AG10803 (cell line): ENCODE measurements at regions not wholly inside any gene's neighbourhood (a gene's known extent, or its start where the extent isn't known, plus 50 kb on each side); places are given as distances from the start of the nearest gene placed in this dataset.

ENCODE experiments used
- DNase-seq: peaks from one replicate; pipeline ENCODE4 v3.0.0; 2010; ENCODE audit warnings: low read depth
- H3K4me3 ChIP-seq: 2 replicates; pipeline ENCODE4 v1.5.1; 2011; ENCODE audit warnings: mild to moderate bottlenecking, low read length, control low read depth
- TF ChIP-seq, protein P1 (sequence below): conservative IDR thresholded peaks from 2 replicates; pipeline ENCODE4 v1.5.1; 2011; ENCODE audit warnings: mild to moderate bottlenecking, low read length, control low read depth, inconsistent platforms

DNA sequence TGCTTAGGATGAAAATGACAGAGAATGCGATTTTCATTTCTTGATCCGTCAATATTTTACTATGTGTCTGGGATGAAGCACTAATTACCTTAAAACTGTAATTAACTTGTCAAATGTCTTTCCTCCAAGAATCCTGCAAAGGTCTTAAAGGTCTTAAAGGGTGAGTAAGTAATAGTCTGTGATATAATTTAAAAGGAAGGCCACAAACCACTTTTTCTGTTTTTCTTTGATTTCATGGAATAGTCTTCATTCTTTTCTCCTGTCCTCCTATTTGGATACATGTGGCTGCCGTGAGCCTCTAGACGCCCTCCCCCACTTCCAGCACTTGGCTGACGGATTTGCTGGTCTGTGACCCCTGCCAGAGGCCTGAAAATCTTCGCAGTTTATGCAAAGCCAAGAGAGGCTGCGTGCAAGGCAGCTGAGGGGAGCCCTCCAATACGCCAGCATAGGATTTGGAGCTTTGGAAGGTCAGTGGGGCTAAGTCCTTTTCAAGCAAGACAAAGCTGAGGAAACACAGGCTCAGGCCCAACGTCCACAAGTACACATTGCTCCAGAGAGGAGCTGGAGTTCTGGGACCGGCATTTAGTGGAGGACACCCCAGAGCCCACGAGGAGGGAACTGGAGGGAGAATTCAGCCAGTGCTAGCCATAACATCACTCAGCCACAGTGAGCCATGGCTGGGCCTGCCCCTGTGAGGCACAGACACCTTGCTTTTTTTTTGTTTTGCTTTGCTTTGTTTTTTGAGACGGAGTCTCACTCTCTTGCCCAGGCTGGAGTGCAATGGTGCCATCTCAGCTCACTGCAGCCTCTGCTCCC is 382.6 kb downstream of the SMOC2 start:
- DNase-seq: no peak
- TF ChIP-seq, protein P1, sequence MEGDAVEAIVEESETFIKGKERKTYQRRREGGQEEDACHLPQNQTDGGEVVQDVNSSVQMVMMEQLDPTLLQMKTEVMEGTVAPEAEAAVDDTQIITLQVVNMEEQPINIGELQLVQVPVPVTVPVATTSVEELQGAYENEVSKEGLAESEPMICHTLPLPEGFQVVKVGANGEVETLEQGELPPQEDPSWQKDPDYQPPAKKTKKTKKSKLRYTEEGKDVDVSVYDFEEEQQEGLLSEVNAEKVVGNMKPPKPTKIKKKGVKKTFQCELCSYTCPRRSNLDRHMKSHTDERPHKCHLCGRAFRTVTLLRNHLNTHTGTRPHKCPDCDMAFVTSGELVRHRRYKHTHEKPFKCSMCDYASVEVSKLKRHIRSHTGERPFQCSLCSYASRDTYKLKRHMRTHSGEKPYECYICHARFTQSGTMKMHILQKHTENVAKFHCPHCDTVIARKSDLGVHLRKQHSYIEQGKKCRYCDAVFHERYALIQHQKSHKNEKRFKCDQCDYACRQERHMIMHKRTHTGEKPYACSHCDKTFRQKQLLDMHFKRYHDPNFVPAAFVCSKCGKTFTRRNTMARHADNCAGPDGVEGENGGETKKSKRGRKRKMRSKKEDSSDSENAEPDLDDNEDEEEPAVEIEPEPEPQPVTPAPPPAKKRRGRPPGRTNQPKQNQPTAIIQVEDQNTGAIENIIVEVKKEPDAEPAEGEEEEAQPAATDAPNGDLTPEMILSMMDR: no peak
- H3K4me3 ChIP-seq: no peak overlapping the region

DNA sequence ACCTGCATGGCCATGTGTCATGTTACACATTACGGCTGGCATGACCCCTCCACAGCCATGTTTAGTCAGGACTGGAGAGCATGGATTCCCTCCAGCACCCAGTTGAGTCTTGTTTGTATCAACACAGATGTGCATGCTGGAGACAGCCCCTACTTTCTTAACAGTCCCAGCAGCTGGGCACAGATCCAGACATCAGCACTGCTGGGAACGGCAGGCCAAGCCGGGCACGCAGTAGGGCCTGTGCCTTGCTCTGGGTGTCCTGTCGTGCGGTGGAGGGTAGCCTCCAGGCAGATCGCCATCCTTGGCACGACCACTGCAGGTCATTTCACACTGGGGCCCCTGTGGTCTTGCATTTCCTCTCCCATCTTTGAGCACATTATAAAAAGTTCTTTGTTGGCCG is 381.4 kb downstream of the SMOC2 start:
- no peak overlapping the region for H3K4me3 ChIP-seq
- no peak for DNase-seq
- TF ChIP-seq, protein P1: no peak

DNA sequence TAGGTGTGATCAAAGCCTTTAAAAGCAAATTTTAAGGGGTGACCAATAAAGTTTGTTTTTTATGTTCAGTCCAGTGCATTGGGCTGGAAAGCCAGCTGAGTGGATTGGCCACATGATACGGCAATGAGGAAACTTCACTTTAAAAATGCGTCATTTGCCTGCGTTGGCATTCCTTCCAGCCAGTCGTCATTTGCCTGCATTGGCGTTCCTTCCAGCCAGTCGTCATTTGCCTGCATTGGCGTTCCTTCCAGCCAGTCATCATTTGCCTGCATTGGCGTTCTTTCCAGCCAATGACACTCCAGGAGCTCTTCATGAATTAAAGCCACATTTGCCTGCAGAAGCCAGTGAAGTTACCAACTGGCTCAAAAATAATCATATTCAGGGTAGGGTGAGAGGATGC is 378.6 kb downstream of the SMOC2 start:
- no peak for DNase-seq
- TF ChIP-seq, protein P1: no peak
- H3K4me3 ChIP-seq: no peak overlapping the region

DNA sequence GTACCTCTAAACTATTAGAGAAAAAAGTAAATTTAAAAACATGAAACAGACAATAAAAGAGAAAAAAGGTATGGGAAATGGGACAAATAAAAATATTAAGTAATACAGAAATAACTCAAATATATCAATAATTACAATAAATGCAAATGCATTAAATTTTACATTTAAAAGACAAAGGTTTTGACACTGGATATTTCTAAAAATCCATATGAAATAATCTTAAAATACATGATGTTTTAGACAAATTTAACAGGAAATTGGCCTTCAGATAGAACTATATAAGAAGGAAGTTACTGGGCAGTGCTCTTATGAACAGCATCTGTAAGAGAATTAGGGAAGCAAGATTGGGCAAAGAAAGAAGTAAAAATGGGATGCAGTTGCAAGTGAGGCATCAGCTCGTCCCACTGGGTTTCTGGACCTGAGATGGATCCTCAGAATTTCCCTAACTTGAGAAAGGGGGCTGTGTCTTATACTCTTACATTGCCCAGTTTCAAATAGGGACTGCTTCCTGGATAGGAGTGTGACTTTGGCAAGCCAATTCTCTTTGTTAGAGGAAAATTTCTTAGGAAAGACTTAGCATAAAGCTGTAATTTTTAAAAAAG is 376.7 kb downstream of the SMOC2 start:
- no peak for DNase-seq
- TF ChIP-seq, protein P1: no peak
- no peak overlapping the region for H3K4me3 ChIP-seq

DNA sequence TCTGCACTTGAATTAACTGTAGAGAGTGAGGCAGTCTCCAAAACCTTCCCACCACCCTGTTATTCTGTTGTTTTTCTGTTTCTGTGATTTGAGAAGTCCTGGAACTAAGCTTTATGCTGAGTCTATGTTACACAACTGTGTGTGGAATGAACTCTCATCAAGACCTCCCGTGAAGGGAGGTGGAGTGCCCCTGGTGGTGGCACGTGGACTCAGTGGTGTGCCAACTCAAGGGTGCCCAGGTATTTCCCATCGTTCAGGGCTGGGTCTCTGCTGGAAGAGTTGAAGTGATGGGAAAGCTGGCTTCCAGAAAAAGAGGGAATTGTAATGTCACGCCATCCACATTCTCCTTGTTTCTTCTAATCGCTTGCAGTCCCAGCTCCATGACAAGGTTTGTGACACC is 374.2 kb downstream of the SMOC2 start:
- no peak overlapping the region for H3K4me3 ChIP-seq
- TF ChIP-seq, protein P1: no peak
- DNase-seq: no peak

DNA sequence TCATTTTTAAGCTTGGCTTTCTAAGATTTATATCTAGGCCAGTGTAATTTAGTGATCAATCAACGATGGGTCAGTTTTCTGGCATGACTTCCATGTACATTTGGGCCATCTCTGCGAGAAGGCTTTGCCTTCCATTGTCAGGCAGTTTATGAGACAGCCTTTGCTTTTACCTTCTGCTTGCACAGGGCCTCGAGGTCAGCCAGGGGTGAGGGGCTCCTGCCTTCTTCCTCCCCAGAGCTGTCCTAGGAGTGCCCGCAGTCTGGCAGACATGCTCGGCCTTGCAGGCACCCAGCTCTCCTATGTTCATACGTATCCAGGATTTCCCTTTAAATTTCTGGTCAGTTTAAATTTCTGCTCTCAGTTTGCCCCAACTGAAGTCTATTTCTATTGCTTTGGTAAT is 367.2 kb downstream of the SMOC2 start:
- H3K4me3 ChIP-seq: no peak overlapping the region
- no peak for DNase-seq

More for the DNA sequence above, 367.2 kb downstream of the SMOC2 start:
- TF ChIP-seq, protein P1: no peak
